IPS-18a (cell line): ENCODE measurements at regions not wholly inside any gene's neighbourhood (a gene's known extent, or its start where the extent isn't known, plus 50 kb on each side); places are given as distances from the start of the nearest gene placed in this dataset.

Source experiments
- H3K27ac ChIP-seq: one replicate; pipeline ENCODE4 v1.5.1; 2013; ENCODE audit warnings: low read length
- H3K27me3 ChIP-seq: one replicate; pipeline ENCODE4 v1.6.1; 2013; ENCODE audit warnings: mild to moderate bottlenecking, low read length; ENCODE audit not compliant: control insufficient read depth, insufficient read depth
- H3K36me3 ChIP-seq: one replicate; pipeline ENCODE4 v1.6.1; 2013; ENCODE audit warnings: low read depth, low read length; ENCODE audit not compliant: control insufficient read depth
- H3K4me1 ChIP-seq: one replicate; pipeline ENCODE4 v1.6.1; 2013; ENCODE audit warnings: low read depth, low read length; ENCODE audit not compliant: control insufficient read depth
- H3K4me3 ChIP-seq: one replicate; pipeline ENCODE4 v1.5.1; 2013; ENCODE audit warnings: low read length
- H3K9ac ChIP-seq: one replicate; pipeline ENCODE4 v1.6.1; 2013; ENCODE audit warnings: mild to moderate bottlenecking, low read length, moderate library complexity
- H3K9me3 ChIP-seq: one replicate; pipeline ENCODE4 v1.6.1; 2013; ENCODE audit warnings: low read depth, low read length; ENCODE audit not compliant: control insufficient read depth

DNA sequence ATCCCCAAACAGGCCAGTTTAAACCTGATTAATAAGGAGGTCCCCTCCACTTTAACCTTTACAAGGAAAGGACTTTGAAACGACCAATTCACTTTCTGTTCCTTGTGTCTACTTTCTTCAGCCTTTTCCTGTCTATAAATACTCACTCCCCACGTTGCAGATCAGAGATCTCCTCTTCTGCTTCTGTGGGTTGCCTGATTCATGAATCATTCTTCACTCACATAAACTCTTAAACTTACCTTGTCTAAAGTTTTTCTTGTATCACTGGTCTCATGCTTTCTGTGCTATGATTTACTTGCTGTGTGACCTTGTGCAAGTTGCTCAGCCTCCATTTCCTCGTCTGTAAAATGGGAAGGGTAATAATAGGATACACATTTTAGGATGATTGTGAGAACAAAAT is 236.1 kb downstream of the QDPR start:
- H3K36me3 ChIP-seq, result no peaks in the 10 kb centered on the region
- no peaks in the 10 kb centered on the region for H3K27me3 ChIP-seq
- H3K4me3 ChIP-seq, result no peak overlapping the region
- H3K27ac ChIP-seq, result no peak overlapping the region
- H3K4me1 ChIP-seq, result no peaks in the 10 kb centered on the region
- H3K9me3 ChIP-seq, result no peaks in the 10 kb centered on the region
- H3K9ac ChIP-seq, result no peak overlapping the region

DNA sequence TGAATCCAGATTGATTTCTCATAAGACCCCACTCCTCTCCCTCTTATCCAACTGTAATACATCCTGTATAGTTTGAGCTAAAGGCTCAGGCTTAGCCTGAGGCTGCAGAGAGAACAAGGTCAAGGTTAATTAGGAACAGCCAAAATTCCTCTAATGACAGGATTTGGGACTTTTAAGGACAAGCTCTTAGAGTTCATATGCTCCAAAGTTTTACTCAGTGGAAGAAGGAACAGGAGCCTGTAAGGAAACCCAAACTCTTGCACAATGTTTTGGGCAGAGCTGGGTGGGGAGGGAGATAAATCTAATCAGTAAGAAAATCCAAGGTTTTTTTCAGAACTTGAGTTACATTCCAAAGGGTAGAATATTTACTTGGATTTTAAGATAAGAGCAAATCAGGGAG is 238.8 kb downstream of the QDPR start:
- Histone ChIP-seq H3K4me3 (no peak overlapping the region), H3K27ac (no peak overlapping the region), H3K4me1 (no peaks in the 10 kb centered on the region), H3K9me3 (no peaks in the 10 kb centered on the region), H3K36me3 (no peaks in the 10 kb centered on the region), H3K27me3 (no peaks in the 10 kb centered on the region), H3K9ac (no peak overlapping the region)

DNA sequence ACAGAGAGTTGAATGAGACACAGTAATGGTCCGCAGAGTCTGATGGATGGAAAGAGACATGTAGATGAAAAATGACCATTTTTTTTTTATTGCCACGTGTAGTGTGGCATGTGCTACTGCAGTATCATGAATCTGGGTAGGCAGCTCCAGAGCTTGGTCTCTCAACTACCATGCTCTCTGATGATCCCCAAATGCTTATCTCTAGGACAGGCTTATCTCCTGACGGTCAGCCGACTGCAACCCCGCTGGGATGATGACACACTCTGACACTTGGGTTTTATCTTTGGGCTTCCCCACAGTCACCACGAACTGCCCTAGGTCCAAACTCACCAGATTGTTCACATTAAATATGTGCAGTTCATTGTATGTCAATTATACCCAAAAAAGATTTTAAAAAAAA is 239.7 kb downstream of the QDPR start:
- H3K27me3 ChIP-seq, result no peaks in the 10 kb centered on the region

DNA sequence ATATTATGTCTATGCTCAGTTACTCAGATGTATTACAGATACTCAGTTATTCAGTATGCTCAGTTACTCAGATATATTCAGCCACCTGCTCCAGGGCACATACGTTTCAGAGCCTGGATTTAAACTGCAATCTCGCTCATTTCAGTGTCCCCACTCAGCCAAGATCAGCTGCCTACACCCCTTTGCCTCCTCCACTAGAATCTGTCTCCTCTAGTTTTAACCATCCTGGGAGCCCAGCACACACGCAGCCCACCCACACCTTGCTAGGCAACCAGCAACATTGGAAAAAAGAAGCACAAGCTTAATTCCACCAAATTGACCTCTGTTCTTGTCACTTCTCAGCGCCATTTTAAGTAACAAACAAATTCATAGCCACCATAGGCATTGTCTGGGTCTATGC is 246.2 kb downstream of the QDPR start:
- no peaks in the 10 kb centered on the region for H3K36me3 ChIP-seq
- no peak overlapping the region for H3K27ac ChIP-seq
- H3K9me3 ChIP-seq, result no peaks in the 10 kb centered on the region

More for the DNA sequence above, 239.7 kb downstream of the QDPR start:
- Histone ChIP-seq H3K27ac (no peak overlapping the region), H3K4me3 (no peak overlapping the region), H3K4me1 (no peaks in the 10 kb centered on the region), H3K36me3 (no peaks in the 10 kb centered on the region), H3K9me3 (no peaks in the 10 kb centered on the region), H3K9ac (no peak overlapping the region)

DNA sequence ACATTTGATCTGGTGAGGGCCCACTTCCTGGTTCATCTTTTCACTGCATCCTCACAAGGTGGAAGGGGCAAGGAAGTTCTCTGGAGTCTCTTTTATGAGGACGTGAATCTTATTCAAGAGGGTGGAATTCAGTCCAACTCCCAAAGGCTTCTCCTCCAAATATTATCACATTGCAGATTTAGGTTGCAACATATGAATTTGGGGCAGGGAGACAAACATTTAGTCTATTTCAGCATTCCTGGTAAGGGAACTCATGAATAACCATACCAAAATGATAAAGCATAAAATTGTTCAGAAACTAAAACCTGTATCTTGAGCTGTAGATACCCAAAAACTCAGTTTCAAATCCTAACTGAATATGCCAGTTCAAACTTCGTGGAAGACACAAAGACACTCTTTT is 246.8 kb downstream of the QDPR start:
- Histone ChIP-seq H3K9ac (no peak overlapping the region), H3K27ac (no peak overlapping the region), H3K27me3 (no peaks in the 10 kb centered on the region), H3K36me3 (no peaks in the 10 kb centered on the region), H3K9me3 (no peaks in the 10 kb centered on the region), H3K4me3 (no peak overlapping the region), H3K4me1 (no peaks in the 10 kb centered on the region)

More for the DNA sequence above, 246.2 kb downstream of the QDPR start:
- Histone ChIP-seq H3K27me3 (no peaks in the 10 kb centered on the region), H3K4me1 (no peaks in the 10 kb centered on the region), H3K4me3 (no peak overlapping the region), H3K9ac (no peak overlapping the region)

DNA sequence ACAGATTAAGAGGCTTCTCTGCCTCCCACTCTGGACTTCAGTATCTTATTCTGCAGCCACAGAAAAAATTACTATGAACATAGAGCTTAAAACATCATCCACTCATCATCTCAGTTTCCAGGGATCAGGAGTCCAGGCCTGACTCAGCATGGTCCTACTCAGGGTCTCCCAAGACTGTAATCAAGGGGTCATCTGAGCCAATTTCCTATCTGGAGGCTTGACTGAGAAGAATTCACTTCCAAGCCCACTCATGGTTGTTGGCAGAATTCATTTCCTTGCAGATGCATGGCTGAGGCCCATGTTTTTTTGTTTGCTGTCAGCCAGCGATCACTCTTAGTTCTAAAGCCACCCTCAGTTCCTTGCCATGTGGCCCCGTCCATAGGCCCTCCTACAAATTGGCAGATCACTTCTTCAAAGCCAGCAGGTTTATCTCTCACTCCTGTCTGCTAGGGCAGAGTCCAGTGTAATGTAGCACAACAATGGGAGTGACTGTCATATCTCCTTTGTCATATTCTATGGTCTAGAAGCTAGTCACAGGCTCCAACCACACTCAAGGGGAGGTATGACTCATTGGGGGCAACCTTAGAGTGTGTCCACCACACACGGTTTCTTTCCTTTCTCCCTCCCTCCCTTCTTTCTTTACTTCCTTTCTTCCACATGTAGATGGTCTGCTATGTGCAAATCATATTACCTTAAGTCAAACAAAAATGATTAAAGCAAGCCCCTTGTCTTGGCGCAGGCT is 251.6 kb downstream of the QDPR start:
- Histone ChIP-seq H3K4me1 (no peaks in the 10 kb centered on the region), H3K4me3 (no peak overlapping the region), H3K9ac (no peak overlapping the region), H3K27me3 (no peaks in the 10 kb centered on the region), H3K27ac (no peak overlapping the region), H3K9me3 (no peaks in the 10 kb centered on the region), H3K36me3 (no peaks in the 10 kb centered on the region)

DNA sequence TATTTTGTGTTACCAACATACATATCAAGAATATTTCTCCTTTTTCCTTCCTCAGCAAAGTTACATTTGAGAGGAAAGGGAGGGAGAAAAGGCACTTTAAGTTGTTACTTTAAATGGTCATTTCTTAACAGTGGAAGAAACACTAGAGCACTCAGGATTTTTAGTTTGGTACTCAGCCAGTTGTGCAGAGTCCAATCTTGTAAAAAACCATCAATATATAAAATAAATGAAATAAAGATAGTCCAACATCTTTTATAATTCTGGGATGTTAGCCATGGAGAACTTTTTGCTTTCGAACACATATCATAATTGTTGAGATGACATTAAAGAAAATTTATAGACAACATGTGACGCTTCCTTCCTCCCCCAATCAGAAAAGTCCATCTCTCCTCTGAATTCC is 253.8 kb downstream of the QDPR start:
- Histone ChIP-seq H3K27me3 (no peaks in the 10 kb centered on the region), H3K4me1 (no peaks in the 10 kb centered on the region), H3K4me3 (no peak overlapping the region), H3K9me3 (no peaks in the 10 kb centered on the region), H3K36me3 (no peaks in the 10 kb centered on the region), H3K27ac (no peak overlapping the region), H3K9ac (no peak overlapping the region)

DNA sequence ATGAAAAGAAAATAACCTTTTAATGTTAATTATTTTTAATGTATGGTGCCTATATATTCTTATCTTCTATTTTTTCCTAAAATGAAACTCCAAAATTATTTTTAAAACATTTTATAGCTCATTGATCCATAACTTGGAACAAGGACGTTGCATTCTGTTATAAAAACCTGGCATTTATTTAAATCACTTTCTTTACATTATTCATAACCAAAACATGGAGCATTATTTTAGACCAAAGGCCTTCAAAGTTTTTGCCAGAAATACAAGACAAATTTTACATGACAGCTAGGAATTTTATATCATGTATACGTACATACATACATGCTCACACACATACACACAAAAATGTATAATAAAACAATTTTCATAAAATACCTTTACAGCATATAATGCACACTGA is 259.8 kb downstream of the QDPR start:
- H3K9ac ChIP-seq, result no peak overlapping the region
- H3K4me1 ChIP-seq, result no peaks in the 10 kb centered on the region
- H3K4me3 ChIP-seq, result no peak overlapping the region
- H3K27me3 ChIP-seq, result no peaks in the 10 kb centered on the region
- no peaks in the 10 kb centered on the region for H3K36me3 ChIP-seq
- H3K27ac ChIP-seq, result no peak overlapping the region
- H3K9me3 ChIP-seq, result no peaks in the 10 kb centered on the region

DNA sequence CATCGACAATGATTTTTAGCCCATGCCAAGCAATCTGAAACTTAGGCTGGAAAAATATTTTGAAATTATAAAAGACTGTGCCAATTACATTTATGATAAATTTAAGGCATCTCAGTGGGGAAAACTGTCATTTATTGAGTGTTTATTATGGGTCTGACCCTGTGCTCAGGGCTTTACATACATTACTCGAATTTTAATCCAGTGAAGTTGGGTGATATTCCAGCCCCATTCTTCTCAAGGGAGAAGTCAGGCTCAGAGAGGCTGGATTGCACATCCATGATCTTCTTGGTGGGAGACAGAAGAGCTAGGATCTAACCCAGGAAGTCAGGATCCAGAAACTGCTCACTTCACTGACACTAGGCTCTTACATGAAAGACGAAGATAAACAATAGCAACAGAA is 260.8 kb downstream of the QDPR start:
- H3K27me3 ChIP-seq, result no peaks in the 10 kb centered on the region
- H3K27ac ChIP-seq, result no peak overlapping the region
- no peaks in the 10 kb centered on the region for H3K36me3 ChIP-seq
- H3K4me3 ChIP-seq, result no peak overlapping the region
- H3K9me3 ChIP-seq, result no peaks in the 10 kb centered on the region
- no peaks in the 10 kb centered on the region for H3K4me1 ChIP-seq
- no peak overlapping the region for H3K9ac ChIP-seq

DNA sequence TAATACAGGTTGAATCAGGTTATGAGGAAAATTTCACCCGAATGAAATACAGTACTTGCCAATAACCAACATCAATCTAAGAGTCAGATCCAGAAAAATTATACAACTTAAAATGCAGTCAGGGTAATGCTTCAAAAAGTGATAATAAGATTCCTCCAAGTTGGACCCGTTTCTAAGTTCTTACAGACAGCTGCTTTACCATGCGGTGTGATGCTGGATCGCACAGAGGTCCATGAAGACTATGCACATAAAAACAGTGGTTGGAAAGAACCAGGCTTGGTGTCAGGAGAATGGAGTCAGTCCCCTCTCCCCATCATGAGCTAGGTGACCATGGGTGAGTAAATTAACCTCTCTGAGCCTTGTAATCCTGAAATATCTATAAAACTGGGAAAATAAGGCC is 261.3 kb downstream of the QDPR start:
- Histone ChIP-seq H3K27me3 (no peaks in the 10 kb centered on the region), H3K9me3 (no peaks in the 10 kb centered on the region), H3K4me3 (no peak overlapping the region), H3K9ac (no peak overlapping the region), H3K4me1 (no peaks in the 10 kb centered on the region), H3K36me3 (no peaks in the 10 kb centered on the region), H3K27ac (no peak overlapping the region)

DNA sequence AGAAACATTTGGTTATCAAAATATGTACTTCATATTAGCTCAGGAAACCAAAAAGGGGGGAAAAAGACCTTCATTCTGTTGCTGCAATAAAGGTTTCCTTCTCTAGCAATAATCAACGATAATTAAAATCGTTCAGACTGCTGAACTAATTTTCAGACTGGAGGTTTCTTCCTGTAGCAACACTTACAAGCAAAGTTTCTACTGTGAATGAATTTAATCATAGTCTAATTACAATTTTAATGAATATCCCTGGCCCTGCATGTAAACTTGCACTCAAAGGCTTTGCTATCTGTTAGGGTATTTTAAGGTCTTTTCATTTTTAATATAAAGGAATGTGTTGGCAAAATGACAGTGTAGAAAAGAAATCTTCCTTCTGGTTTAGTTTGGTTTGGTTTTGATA is 265.2 kb downstream of the QDPR start:
- Histone ChIP-seq H3K27me3 (no peaks in the 10 kb centered on the region), H3K4me3 (no peak overlapping the region), H3K9me3 (no peaks in the 10 kb centered on the region), H3K9ac (no peak overlapping the region), H3K4me1 (no peaks in the 10 kb centered on the region), H3K36me3 (no peaks in the 10 kb centered on the region), H3K27ac (no peak overlapping the region)

DNA sequence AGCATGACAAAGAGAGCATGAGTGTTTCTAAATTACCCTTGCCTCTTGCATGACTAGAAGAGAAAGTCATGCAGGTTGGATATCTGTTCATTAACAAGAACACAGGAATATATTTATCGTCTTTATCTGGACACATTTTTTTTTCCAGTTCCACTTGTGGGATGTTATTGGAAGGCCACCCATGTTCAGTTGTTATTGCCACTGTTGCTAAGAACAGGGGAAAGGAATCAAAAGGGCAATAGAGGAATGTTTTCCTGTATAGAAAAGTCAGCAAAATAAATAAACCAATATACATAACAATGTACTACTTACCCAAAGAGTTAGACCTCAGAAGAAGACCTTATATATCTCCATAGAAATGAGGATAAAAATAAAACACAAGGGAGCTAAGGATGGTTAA is 270.1 kb downstream of the QDPR start:
- Histone ChIP-seq H3K27me3 (no peaks in the 10 kb centered on the region), H3K9me3 (no peaks in the 10 kb centered on the region), H3K36me3 (no peaks in the 10 kb centered on the region), H3K9ac (no peak overlapping the region), H3K27ac (no peak overlapping the region), H3K4me3 (no peak overlapping the region), H3K4me1 (no peaks in the 10 kb centered on the region)
